GM21526 (cell line): ENCODE measurements at regions not wholly inside any gene's neighbourhood (a gene's known extent, or its start where the extent isn't known, plus 50 kb on each side); places are given as distances from the start of the nearest gene placed in this dataset.
A peak's percentile ranks its signal among the peaks of the same experiment; 100 is the strongest.

Source experiments
- ATAC-seq: cut with Tn5 transposase; IDR thresholded peaks from one replicate; pipeline ENCODE4 v1.9.1; 2021; ENCODE audit warnings: moderate library complexity; ENCODE audit not compliant: unreplicated experiment, low FRiP score

- no peak for ATAC-seq
Measured at GRCh38 chr12:93042283-93042682, 113.2 kb upstream of the EEA1 start.

GRCh38 chr12:93042684-93043083 is 113.6 kb upstream of the EEA1 start:
- no peak for ATAC-seq

- no peak for ATAC-seq
Measured at GRCh38 chr12:93043192-93043876, 114.2 kb upstream of the EEA1 start.

GRCh38 chr12:93043877-93044209 is 114.7 kb upstream of the EEA1 start:
- ATAC-seq = no peak

GRCh38 chr12:93047118-93047517 is 118.0 kb upstream of the EEA1 start:
- ATAC-seq = no peak

GRCh38 chr12:93048656-93049055 is 119.6 kb upstream of the EEA1 start:
- ATAC-seq = no peak

- no peak for ATAC-seq
Measured at GRCh38 chr12:93050026-93050747, 121.1 kb upstream of the EEA1 start.

GRCh38 chr12:93050748-93051081 is 121.6 kb upstream of the EEA1 start:
- ATAC-seq = no peak

- ATAC-seq = no peak
Measured at GRCh38 chr12:93054021-93054420, 124.9 kb upstream of the EEA1 start.

- ATAC-seq = no peak
Measured at GRCh38 chr12:93055221-93055620, 126.1 kb upstream of the EEA1 start.

GRCh38 chr12:93056971-93057535 is 128.0 kb upstream of the EEA1 start:
- ATAC-seq = no peak

GRCh38 chr12:93058280-93058679 is 129.2 kb upstream of the EEA1 start:
- ATAC-seq = no peak

GRCh38 chr12:93059288-93059687 is 130.2 kb upstream of the EEA1 start:
- no peak for ATAC-seq

- ATAC-seq = peak; percentile 98
Measured at GRCh38 chr12:93059925-93060665, 131.0 kb upstream of the EEA1 start.

GRCh38 chr12:93060666-93061472 is 131.8 kb upstream of the EEA1 start:
- ATAC-seq = peak; percentile 26

- no peak for ATAC-seq
Measured at GRCh38 chr12:93061473-93062419, 132.7 kb upstream of the EEA1 start.

GRCh38 chr12:93065896-93066295 is 136.8 kb upstream of the EEA1 start:
- no peak for ATAC-seq

- ATAC-seq = no peak
Measured at GRCh38 chr12:93072340-93072739, 143.2 kb upstream of the EEA1 start.

- ATAC-seq = no peak
Measured at GRCh38 chr12:93073324-93073723, 144.2 kb upstream of the EEA1 start.

GRCh38 chr12:93078059-93078458 is 149.0 kb upstream of the EEA1 start:
- no peak for ATAC-seq
